Motor neuron (in vitro differentiated cells): ENCODE measurements at regions not wholly inside any gene's neighbourhood (a gene's known extent, or its start where the extent isn't known, plus 50 kb on each side); places are given as distances from the start of the nearest gene placed in this dataset.

ENCODE experiments used
- ATAC-seq, 8 experiments: fragments of 200-7000 bp; cut with Tn5 transposase; replicated peaks in 6 of 8; 2 replicates each; pipeline ENCODE4 v1.8.0; 2021; ENCODE audit warnings: mild to moderate bottlenecking in 8 of 8, moderate library complexity in 8 of 8
- H3K27ac ChIP-seq, 2 donors: fragments of 250-450 bp; sonication (Bioruptor Pico); 2 replicates each; pipeline ENCODE4 v1.9.0; 2021; ENCODE audit warnings: antibody characterized with exemption in 2 of 2, mild to moderate bottlenecking in 2 of 2, moderate library complexity in 1 of 2
- H3K4me1 ChIP-seq, 2 donors: fragments of 250-450 bp; sonication (Bioruptor Pico); replicated peaks in 1 of 2; 2 replicates each; pipeline ENCODE4 v1.6.1; 2021; ENCODE audit warnings: antibody characterized with exemption in 2 of 2, mild to moderate bottlenecking in 2 of 2, moderate library complexity in 1 of 2
- H3K4me3 ChIP-seq, 5 donors: fragments of 250-450 bp; sonication (Bioruptor Pico); 2 replicates each; pipeline ENCODE4 v1.9.0; 2021; ENCODE audit warnings: antibody characterized with exemption in 5 of 5, mild to moderate bottlenecking in 5 of 5, moderate library complexity in 4 of 5
- WGBS, 10 experiments: fragments of 450-650 bp; shearing (Covaris generic); methylation state at CpG; one replicate each; pipeline ENCODE4 v1.0.0; 2022; 5-methylcytosine and 5-hydroxymethylcytosine counted together
- in situ Hi-C, 9 experiments: fragments of 400-800 bp; cut with MboI; loops; one replicate each; pipeline ENCODE4 v1.15.0; 2021; ENCODE audit warnings: low sequenced_read_pairs in 9 of 9, low pct_unique_long_range_greater_than_20kb in 2 of 9; ENCODE audit not compliant: unreplicated experiment in 9 of 9

DNA sequence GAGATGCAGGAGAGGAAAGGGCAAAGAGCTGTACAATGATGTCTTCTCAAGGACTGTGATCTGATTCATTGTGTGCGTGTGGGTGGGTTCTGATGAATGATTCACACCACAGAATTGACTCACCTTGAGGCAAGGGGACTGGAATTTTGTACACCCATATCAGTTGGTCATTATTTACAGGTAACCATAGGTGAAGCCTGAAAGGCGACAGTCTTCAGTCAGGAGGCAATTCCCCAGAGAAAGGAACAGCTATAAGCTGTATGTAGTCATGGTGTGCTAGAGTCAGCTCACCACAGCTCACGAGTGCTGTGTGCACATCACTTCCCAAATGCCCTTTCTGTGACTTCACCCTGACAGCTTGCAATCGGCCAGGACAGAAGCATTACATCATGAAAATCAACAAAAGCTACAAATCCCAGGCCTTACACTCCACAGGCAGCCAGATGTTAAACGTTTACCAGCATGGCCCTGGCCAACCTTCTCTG lies 87.6 kb upstream of the RPS23 start:
- H3K27ac ChIP-seq: no peak overlapping the region
- H3K4me3 ChIP-seq: no peak overlapping the region
- in situ Hi-C loops: loop anchor here in 6 of 9 experiments (25.0 kb wide), 4 partner anchors 97 to 1197 kb away; partner anchors contain the start of gene VCAN (in 1 of the 6)
- peak in 6 of 8 experiments; percentile 41 to 74 (median 64) for ATAC-seq
- WGBS, 10 experiments: 20 to 93% (median 70%) methylated on average over 2 to 5 of the region's 5 CpGs; no CpG with 5 or more reads in 3 of the 10 experiments
- peaks cover 0 to 2% of the 10 kb centered on the region in 2 donors for H3K4me1 ChIP-seq

DNA sequence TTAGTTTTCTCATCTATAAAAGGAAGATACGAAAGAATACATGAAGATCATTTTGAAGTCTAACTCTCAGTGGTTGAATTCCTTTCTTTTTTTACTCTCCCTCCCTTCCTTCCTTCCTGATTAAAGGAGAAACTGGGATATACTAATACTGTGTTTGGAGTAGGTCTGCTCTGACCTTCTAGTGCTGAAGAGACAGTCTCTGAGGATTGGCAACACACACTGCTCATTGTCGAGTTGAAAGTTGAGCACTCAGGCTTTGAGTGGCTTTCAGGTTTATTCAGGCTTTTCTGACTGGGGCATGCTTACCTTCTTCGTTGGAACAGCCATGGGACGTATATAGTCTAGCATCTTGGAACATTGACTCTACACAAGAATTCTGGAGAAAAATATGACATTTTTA lies 86.9 kb upstream of the RPS23 start:
- in situ Hi-C loops: loop anchor here in 6 of 9 experiments (25.0 kb wide), 4 partner anchors 97 to 1197 kb away; partner anchors contain the start of gene VCAN (in 1 of the 6)
- H3K4me3 ChIP-seq: no peak overlapping the region
- WGBS, 10 experiments: 60 to 100% (median 92%) methylated on average over 1 to 4 of the region's 4 CpGs; no CpG with 5 or more reads in 1 of the 10 experiments
- H3K4me1 ChIP-seq: peaks cover 6 to 10% of the 10 kb centered on the region in 2 donors
- no peak overlapping the region for H3K27ac ChIP-seq
- ATAC-seq: no peak

DNA sequence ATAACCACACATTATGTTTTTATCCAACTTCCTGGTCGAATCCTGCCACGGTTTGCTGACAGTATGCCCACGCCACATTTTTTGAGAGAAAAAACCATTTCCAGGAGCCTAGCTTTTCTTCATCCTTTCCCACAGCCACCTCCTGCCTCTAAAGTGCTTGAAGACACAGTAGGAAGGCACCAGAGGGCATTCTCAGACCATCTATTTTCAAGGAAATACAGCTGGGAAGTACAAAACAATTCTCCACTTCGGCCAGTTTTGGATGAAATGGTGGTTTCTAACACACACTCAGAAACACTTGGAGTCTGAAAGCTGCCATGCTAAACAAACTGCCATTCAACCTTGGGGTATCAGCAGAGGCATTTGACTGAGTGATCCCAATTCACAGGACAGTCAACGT lies 86.3 kb upstream of the RPS23 start:
- ATAC-seq: peak in 4 of 8 experiments; percentile 53 to 79 (median 70)
- WGBS, 10 experiments: 0 to 83% (median 64%) methylated on average over 1 to 5 of the region's 5 CpGs; no CpG with 5 or more reads in 1 of the 10 experiments
- H3K27ac ChIP-seq: no peak overlapping the region
- peaks cover 8 to 15% of the 10 kb centered on the region in 2 donors for H3K4me1 ChIP-seq
- in situ Hi-C loops: loop anchor here in 6 of 9 experiments (25.0 kb wide), 4 partner anchors 98 to 1198 kb away; partner anchors contain the start of gene VCAN (in 1 of the 6)
- H3K4me3 ChIP-seq: no peak overlapping the region

DNA sequence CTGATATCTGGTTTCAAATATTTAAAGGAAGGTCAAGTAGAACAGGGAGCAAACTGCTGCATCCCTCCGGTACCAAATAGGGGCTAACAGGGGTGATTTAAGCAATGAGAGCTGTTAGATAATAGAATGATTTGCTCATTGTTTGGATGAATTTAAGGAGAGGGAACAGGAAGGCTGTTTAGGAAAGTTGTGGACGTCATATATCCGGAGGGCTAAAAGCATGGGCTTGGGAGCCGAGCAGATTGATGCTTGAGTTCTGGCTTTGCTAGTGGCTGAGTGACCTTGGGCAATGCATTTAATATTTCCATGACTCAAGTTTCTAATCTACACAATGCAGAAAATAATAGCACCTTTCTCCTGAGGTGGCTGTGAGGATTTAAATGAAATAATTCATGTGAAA lies 85.4 kb upstream of the RPS23 start:
- 80 to 100% (median 94%) methylated on average over 1 to 4 of the region's 4 CpGs for WGBS, 10 experiments
- H3K4me1 ChIP-seq: peaks cover 8 to 23% of the 10 kb centered on the region in 2 donors
- H3K27ac ChIP-seq: no peak overlapping the region
- no peak overlapping the region for H3K4me3 ChIP-seq
- ATAC-seq: no peak
- in situ Hi-C loops: loop anchor here in 6 of 9 experiments (25.0 kb wide), 4 partner anchors 99 to 1199 kb away; partner anchors contain the start of gene VCAN (in 1 of the 6)

DNA sequence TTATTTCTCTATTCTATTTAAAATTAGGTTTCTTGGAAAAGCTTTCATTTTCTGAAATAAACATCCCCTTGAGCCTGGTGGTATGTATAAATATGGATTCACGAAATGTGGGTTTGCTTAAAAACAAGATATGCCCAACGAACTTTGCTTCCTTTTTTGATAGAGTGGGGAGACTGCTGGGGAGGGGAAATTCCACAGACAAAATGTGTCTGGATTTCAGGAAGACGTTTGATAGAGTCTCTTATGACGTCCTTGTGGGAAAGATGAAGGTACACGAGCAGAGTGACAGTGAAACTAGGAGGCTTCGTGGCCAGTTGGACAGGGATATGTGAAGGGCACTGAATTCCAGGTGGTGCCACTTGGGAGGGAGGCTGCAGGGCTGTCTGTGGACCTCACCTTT lies 84.5 kb upstream of the RPS23 start:
- in situ Hi-C loops: loop anchor here in 6 of 9 experiments (25.0 kb wide), 4 partner anchors 100 to 1200 kb away; partner anchors contain the start of gene VCAN (in 1 of the 6)
- Histone ChIP-seq H3K4me3 (no peak overlapping the region), H3K4me1 (peaks cover 8 to 25% of the 10 kb centered on the region in 2 donors), H3K27ac (no peak overlapping the region)
- WGBS, 10 experiments: 54 to 100% (median 88%) methylated on average over 2 to 6 of the region's 6 CpGs; no CpG with 5 or more reads in 2 of the 10 experiments
- ATAC-seq: no peak

DNA sequence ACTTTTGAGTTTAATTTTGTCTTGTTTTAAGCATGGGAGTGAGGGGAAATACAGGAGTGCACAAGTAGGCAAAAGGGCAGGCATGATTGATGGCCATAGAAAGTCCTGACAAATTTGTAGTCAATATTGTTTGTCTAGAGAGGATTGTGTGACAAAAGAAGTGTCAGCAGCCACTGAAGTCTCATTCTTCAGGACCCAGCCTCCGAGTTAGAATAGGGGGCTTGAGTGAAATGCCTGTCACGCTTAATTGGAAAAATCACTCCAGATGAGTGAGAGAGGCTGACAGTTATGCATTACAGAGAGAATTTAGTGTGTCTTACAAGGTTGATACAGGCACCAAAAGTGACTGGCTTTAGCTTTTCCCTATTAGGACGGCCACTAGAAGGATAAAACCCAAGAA lies 81.9 kb upstream of the RPS23 start:
- Histone ChIP-seq H3K27ac (peak overlapping the region in 1 of 2 donors; percentile 2), H3K4me1 (peaks cover 8 to 25% of the 10 kb centered on the region in 2 donors), H3K4me3 (no peak overlapping the region)
- ATAC-seq: peak in 5 of 8 experiments; percentile 54 to 69 (median 63)
- WGBS, 10 experiments: 0 to 100% (median 39%) methylated on average over 1 to 3 of the region's 3 CpGs
- in situ Hi-C loops: loop anchor here in 6 of 9 experiments (25.0 kb wide), 4 partner anchors 102 to 1202 kb away; partner anchors contain the start of gene VCAN (in 1 of the 6)

DNA sequence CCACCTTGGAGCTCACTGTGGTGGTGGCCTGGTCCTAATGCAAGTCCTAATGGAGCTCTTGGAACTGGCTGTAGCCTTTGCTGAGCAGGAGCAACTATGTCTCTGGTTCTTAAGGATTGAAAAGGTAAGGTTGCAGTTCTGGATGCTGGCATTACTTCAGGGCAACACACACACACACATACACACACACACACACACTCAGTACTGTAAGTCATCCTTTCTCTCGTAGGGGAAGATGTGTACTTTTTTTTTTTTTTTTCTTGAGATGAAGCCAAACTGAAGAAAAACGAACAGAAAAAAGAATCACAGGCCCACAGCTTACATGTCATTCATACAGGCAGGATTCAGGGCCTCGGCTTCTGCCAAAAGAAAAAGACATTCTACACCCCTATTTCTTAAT lies 81.1 kb upstream of the RPS23 start:
- 10 to 90% (median 61%) methylated on average over 1 to 2 of the region's 3 CpGs; no CpG with 5 or more reads in 2 of the 10 experiments for WGBS, 10 experiments
- no peak for ATAC-seq
- in situ Hi-C loops: loop anchor here in 7 of 9 experiments (10.0 to 25.0 kb wide), 5 partner anchors 103 to 1206 kb away; partner anchors contain the start of gene VCAN (in 1 of the 7)
- Histone ChIP-seq H3K4me3 (no peak overlapping the region), H3K4me1 (peaks cover 8 to 25% of the 10 kb centered on the region in 2 donors), H3K27ac (no peak overlapping the region)

DNA sequence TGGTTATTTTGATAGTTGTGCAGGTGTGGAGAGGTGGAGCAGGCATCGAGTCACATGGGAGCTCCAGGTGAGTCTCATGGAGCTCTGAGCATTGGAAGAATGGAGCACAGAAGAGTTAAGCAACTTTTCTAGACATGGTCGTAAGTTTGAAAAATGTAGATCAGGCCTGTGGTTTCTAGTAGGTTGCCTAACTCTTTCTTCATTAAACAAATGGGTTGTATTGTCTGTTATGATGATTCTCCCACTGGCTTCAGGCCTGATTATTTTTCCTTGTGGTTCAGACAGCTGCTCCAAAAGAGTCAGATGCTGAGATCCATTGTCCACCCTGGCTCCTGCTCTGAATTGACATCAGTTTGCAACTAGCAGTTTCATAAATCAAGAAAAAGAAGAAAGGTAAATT lies 80.3 kb upstream of the RPS23 start:
- Histone ChIP-seq H3K4me3 (no peak overlapping the region), H3K4me1 (peaks cover 8 to 25% of the 10 kb centered on the region in 2 donors), H3K27ac (no peak overlapping the region)
- peak in 3 of 8 experiments; percentile 45 to 52 (median 50) for ATAC-seq
- in situ Hi-C loops: loop anchor here in 7 of 9 experiments (10.0 to 25.0 kb wide), 5 partner anchors 104 to 1206 kb away; partner anchors contain the start of gene VCAN (in 1 of the 7)
- WGBS, 10 experiments: 11 to 100% (median 73%) methylated on average over 1 to 2 of the region's 2 CpGs; no CpG with 5 or more reads in 3 of the 10 experiments

DNA sequence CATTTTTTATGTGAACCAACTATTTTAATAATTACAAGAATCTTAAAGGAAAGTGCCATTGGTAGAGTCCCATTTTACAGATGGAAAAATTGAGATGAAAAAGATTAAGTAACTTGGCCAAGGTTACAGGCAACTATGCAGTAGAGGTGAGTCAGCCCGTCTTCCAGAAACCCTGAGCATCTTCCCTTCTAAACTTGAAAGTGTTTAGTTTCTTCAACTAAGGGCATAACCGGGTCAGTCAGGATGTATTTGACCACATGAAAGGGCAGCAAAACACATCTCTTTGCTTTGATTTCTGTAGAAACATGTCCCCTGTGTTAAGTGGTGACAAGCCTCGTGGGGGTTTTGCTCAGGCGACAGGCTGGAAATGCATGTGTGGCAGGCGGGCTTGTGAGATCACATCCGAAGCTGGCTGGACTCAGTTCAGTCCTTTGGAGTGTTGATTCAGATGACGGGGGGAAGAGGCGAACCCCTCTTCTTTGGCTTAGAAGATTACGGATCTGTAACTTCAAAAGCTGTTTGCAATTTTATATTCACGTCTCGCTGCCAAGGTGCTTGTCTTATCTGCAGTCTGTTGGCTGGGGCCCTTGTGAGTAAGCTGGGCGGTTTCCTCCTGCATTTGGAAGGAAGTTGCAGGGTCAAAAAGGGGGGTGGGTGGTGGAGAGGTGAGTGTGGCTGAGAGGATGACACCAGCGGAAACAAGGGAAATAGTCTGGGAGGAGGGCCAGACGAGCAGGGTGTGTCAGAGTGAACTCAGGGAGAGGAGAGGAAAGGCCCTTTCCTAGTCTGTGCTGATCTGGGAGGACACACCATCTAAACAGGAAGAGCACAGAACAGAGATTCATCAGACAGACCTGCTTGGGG lies 78.9 kb upstream of the RPS23 start:
- in situ Hi-C loops: loop anchor here in 7 of 9 experiments (10.0 to 25.0 kb wide), 5 partner anchors 105 to 1208 kb away; partner anchors contain the start of gene VCAN (in 1 of the 7)
- 4 to 86% (median 46%) methylated on average over 1 to 10 of the region's 14 CpGs; no CpG with 5 or more reads in 4 of the 10 experiments for WGBS, 10 experiments
- Histone ChIP-seq H3K27ac (no peak overlapping the region), H3K4me3 (no peak overlapping the region), H3K4me1 (peaks cover 8 to 25% of the 10 kb centered on the region in 2 donors)
- ATAC-seq: peak in 3 of 8 experiments; percentile 75 to 81 (median 76)

DNA sequence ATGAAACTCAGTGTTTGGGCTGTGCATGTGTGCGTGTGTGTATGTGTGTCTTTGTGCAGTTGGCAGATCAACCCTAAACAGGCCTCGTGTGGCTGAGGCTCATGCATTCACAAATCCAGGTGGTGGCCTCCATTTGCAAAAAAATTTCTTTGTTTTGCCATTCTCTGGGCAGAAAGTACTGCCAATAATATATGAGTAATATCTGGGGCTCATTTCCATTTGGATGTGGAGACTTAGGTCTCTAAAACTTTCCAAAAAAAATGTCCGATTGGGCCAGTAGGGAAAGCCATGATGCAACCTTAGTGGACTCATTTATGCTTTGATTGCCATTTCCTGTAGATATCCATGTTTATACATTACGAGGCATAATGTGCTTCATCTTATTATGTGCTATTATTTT lies 77.9 kb upstream of the RPS23 start:
- Histone ChIP-seq H3K4me3 (no peak overlapping the region), H3K4me1 (peaks cover 8 to 25% of the 10 kb centered on the region in 2 donors), H3K27ac (no peak overlapping the region)
- no peak for ATAC-seq
- 14 to 100% (median 85%) methylated on average over 2 to 4 of the region's 4 CpGs; no CpG with 5 or more reads in 2 of the 10 experiments for WGBS, 10 experiments
- in situ Hi-C loops: loop anchor here in 7 of 9 experiments (10.0 to 25.0 kb wide), 5 partner anchors 106 to 1209 kb away; partner anchors contain the start of gene VCAN (in 1 of the 7)

DNA sequence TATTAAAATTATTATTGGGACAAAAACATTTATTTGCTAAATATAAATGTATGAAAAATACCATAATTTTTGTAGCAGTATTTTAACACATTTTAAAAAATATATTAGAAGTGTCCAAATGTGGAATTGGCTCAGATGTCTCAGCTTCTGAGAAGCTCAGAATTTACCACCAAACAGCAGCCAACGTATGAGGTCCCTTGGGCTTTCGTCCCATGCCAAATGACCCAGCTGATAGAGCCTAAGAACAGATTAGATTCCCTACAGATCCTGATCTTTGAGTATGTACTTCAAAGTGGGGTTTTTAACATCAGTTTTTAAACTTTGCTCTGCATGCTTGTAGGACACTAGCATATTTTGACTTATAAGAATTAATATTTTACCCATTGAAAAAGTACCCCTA lies 77.3 kb upstream of the RPS23 start:
- ATAC-seq: no peak
- no peak overlapping the region for H3K4me3 ChIP-seq
- peaks cover 6 to 20% of the 10 kb centered on the region in 2 donors for H3K4me1 ChIP-seq
- H3K27ac ChIP-seq: no peak overlapping the region
- in situ Hi-C loops: loop anchor here in 7 of 9 experiments (10.0 to 25.0 kb wide), 5 partner anchors 107 to 1209 kb away; partner anchors contain the start of gene VCAN (in 1 of the 7)
- WGBS, 10 experiments: 83 to 100% (median 93%) methylated on average over 1 to 2 of the region's 2 CpGs; no CpG with 5 or more reads in 3 of the 10 experiments

DNA sequence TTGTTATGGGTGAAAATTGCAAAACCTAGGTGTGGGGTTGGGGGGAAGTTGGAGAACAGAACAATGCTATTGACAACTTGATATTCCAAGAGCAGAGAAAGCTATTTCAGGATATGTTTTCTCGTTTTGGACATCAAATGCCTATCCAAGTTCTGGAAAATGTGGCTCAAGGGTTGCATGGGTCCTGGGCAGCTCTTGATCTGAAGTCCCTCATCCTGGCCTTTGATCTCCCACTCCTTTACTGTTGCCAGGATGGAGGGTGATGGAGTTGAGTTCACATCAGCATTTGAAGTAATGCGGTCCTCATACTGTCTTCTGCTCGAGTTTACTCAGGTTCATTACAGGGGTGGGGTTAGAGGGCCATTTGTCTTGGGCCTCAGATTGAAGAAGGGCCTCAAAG lies 76.9 kb upstream of the RPS23 start:
- Histone ChIP-seq H3K4me3 (no peak overlapping the region), H3K4me1 (peaks cover 2 to 16% of the 10 kb centered on the region in 2 donors), H3K27ac (no peak overlapping the region)
- in situ Hi-C loops: loop anchor here in 7 of 9 experiments (10.0 to 25.0 kb wide), 5 partner anchors 107 to 1210 kb away; partner anchors contain the start of gene VCAN (in 1 of the 7)
- no peak for ATAC-seq
- WGBS, 10 experiments: 33 to 100% (median 88%) methylated on average over 1 to 3 of the region's 3 CpGs; no CpG with 5 or more reads in 1 of the 10 experiments
